Neural cell (in vitro differentiated cells): ENCODE measurements at regions not wholly inside any gene's neighbourhood (a gene's known extent, or its start where the extent isn't known, plus 50 kb on each side); places are given as distances from the start of the nearest gene placed in this dataset.

Source experiments
- CTCF ChIP-seq: fragments of 450-650 bp; IDR thresholded peaks from 2 replicates; pipeline ENCODE4 v1.5.1; 2014; ENCODE audit warnings: antibody characterized with exemption, mild to moderate bottlenecking, moderate library complexity; ENCODE audit not compliant: poor library complexity, severe bottlenecking
- EP300 ChIP-seq: fragments of 450-650 bp; conservative IDR thresholded peaks from 2 replicates; pipeline ENCODE4 v1.6.1; 2014; ENCODE audit warnings: antibody characterized with exemption, mild to moderate bottlenecking, moderate library complexity; ENCODE audit not compliant: poor library complexity, severe bottlenecking
- EZH2 ChIP-seq: fragments of 200-600, 300-800 bp; shearing (Covaris generic), sonication (generic); IDR thresholded peaks from 2 replicates; pipeline ENCODE4 v1.6.1; 2014; ENCODE audit warnings: antibody characterized with exemption, low read length, borderline replicate concordance, mild to moderate bottlenecking; ENCODE audit not compliant: insufficient read depth, poor library complexity, severe bottlenecking
- POLR2AphosphoS5 ChIP-seq: IDR thresholded peaks from 2 replicates; pipeline ENCODE4 v1.6.1; 2012

DNA sequence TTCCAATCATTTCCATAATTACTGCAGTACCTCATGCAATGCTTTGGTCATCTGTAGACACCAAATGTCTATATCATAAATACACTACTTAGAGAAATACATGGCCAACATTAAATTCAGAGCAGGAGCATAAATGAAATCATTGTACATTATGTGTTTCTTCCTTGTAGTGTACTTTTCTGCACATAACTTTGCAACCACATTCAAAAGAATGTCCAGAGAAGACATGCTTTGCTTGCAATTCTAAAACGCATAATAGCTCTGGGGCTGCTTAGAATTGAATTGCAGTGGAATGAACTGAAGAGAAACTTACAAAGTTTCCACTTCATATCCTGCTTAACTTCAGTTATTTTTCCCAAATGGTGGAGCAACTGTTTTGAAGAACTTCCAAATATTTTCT is 664.4 kb downstream of the DSC3 start:
- TF ChIP-seq CTCF: no peak
- TF ChIP-seq EZH2: no peak
- no peak for TF ChIP-seq POLR2AphosphoS5
- TF ChIP-seq EP300: no peak
